Ovary (tissue), 3 donors: ENCODE measurements at regions not wholly inside any gene's neighbourhood (a gene's known extent, or its start where the extent isn't known, plus 50 kb on each side); places are given as distances from the start of the nearest gene placed in this dataset.

ENCODE experiments used
- EP300 ChIP-seq: sonication (generic); formaldehyde crosslinking; IDR thresholded peaks from one replicate; pipeline ENCODE4 v1.6.1; 2017; ENCODE audit warnings: antibody characterized with exemption
- TF ChIP-seq, protein P1 (sequence below), 3 donors: fragments of 450-650 bp in 2 of 3; fragments of 200-600 bp in 1 of 3; IDR thresholded peaks; one replicate each; pipeline versions ENCODE4 v1.5.1 to v1.8.0; 2016 to 2022; ENCODE audit warnings: antibody characterized with exemption in 3 of 3, mild to moderate bottlenecking in 1 of 3
- donor health status: DM: no; HTN: no; CAD: no.

DNA sequence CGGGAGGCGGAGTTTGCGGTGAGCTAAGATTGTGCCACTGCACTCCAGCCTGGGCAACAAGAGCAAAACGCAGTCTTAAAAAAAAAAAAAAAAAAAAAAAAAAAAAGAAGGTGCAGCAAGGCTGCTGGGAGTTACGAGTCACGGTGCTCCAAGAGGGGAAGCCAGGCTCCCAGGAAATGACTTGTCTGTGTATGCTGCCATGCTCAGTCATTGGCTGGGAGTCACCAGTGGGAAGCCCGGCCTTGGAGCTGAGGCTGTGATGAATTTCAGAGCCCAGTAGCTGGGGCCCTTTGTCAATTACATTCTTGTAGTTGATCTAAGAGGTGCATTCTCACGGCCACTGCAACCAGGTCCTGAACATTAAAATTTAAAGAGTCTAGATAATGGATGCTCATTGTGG, 1105.1 kb upstream of the TENM3 start:
- TF ChIP-seq EP300, result no peak
- TF ChIP-seq, protein P1, sequence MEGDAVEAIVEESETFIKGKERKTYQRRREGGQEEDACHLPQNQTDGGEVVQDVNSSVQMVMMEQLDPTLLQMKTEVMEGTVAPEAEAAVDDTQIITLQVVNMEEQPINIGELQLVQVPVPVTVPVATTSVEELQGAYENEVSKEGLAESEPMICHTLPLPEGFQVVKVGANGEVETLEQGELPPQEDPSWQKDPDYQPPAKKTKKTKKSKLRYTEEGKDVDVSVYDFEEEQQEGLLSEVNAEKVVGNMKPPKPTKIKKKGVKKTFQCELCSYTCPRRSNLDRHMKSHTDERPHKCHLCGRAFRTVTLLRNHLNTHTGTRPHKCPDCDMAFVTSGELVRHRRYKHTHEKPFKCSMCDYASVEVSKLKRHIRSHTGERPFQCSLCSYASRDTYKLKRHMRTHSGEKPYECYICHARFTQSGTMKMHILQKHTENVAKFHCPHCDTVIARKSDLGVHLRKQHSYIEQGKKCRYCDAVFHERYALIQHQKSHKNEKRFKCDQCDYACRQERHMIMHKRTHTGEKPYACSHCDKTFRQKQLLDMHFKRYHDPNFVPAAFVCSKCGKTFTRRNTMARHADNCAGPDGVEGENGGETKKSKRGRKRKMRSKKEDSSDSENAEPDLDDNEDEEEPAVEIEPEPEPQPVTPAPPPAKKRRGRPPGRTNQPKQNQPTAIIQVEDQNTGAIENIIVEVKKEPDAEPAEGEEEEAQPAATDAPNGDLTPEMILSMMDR (IDR thresholded peaks at IDR 0.05), result no peak
